AG04449 (cell line): ENCODE measurements at regions not wholly inside any gene's neighbourhood (a gene's known extent, or its start where the extent isn't known, plus 50 kb on each side); places are given as distances from the start of the nearest gene placed in this dataset.

Experiments used
- CTCF ChIA-PET: fragments of 350-600 bp; formaldehyde crosslinking; extraction: SDS; loops from one replicate; lab custom pipeline; 2021; ENCODE audit warnings: antibody characterized with exemption; lab: Yijun Ruan, JAX
- POLR2A ChIA-PET: fragments of 400-600, 350-600 bp; formaldehyde crosslinking; extraction: SDS; loops from one replicate; lab custom pipeline; 2020; ENCODE audit warnings: antibody characterized with exemption, inconsistent platforms; lab: Yijun Ruan, JAX
- DNase-seq: peaks from one replicate; pipeline ENCODE4 v3.0.0-alpha.2; 2010; ENCODE audit warnings: low read depth, low spot score
- H3K4me3 ChIP-seq: 2 replicates; pipeline ENCODE4 v1.5.1; 2011; ENCODE audit warnings: low read depth, mild to moderate bottlenecking, control low read depth, low read length
- TF ChIP-seq, protein P1 (sequence below): IDR thresholded peaks from one replicate; pipeline ENCODE4 v1.5.1; 2011; ENCODE audit warnings: mild to moderate bottlenecking, moderate library complexity, low read length, control low read depth, inconsistent platforms; ENCODE audit not compliant: insufficient read depth; ENCODE audit errors: missing control alignments

DNA sequence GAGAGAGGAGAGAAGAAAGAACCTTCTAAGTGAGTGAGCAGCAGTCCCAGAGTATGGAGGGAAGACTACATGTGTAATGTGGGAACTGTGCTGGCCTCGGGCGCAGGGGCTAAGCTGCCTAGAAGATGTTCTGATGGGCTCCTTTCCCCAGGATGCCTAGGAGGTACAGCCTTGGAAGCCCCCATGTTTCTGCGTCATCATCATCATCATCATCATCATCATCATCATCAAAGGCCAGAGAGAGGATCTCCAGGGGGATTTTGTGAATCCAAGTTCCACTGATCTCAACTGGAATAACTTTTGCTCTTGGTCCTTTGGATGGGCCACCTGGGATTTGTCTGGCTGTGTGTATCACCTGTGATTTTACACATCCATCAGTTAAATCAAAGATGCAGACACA lies 86.0 kb downstream of the BUB3 start:
- ChIA-PET CTCF (no interaction called here), POLR2A (no interaction called here)
- TF ChIP-seq, protein P1, sequence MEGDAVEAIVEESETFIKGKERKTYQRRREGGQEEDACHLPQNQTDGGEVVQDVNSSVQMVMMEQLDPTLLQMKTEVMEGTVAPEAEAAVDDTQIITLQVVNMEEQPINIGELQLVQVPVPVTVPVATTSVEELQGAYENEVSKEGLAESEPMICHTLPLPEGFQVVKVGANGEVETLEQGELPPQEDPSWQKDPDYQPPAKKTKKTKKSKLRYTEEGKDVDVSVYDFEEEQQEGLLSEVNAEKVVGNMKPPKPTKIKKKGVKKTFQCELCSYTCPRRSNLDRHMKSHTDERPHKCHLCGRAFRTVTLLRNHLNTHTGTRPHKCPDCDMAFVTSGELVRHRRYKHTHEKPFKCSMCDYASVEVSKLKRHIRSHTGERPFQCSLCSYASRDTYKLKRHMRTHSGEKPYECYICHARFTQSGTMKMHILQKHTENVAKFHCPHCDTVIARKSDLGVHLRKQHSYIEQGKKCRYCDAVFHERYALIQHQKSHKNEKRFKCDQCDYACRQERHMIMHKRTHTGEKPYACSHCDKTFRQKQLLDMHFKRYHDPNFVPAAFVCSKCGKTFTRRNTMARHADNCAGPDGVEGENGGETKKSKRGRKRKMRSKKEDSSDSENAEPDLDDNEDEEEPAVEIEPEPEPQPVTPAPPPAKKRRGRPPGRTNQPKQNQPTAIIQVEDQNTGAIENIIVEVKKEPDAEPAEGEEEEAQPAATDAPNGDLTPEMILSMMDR: no peak
- H3K4me3 ChIP-seq: no peak overlapping the region
- DNase-seq: no peak

DNA sequence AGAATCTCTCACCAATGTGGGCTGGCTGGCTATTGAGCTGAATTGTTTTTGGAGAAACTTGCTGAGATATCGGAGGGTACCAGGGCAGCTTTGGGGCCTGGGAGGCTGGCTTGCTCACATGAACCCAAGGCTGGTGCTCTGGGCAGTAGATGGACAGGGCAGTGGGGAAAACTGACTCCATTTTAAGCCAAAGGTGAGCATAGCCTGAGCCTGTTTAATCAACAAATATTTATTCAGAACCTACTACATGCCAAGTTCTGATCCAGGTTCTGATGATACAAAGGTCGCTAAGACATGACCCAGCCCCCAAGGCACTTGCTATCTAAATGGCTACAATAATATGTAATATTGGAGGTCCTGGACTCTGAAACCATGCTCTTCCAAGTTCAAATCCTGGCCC lies 86.6 kb downstream of the BUB3 start:
- DNase-seq: no peak
- TF ChIP-seq, protein P1: no peak
- ChIA-PET POLR2A (no interaction called here), CTCF (no interaction called here)
- no peak overlapping the region for H3K4me3 ChIP-seq

DNA sequence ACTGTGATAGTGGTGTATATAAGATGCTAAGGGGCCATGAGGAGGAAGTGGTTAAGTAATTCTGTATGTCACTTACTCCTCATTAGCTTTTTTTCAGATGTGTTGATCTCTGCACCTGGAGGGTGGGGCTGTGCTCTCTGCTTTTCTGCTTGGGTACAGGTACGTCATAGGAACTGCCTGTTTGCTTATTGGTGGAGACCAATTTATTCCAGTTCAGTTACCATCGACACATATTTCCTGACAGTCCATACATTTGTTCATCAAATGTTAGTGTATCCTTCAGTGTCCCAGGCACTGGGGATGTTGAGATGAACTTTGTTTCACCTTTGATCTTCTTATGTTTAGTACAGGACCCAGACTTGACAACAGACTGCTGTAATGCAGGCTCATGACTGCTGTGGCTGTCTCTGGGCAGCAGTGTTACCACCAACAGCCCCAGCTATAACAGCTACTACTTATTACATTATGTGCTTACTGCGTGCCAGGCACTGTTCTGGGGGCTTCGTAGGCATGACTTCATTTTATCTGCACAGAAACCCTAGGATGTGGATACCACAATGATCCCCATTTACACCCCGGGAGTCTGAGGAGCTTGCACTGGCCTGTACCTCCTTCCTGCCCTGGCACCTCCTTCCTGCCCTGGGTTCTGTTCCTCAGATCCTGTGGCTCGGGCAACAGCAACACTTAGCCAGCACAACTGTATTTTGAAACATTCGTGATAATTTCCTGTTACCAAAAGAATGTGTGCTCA lies 87.4 kb downstream of the BUB3 start:
- TF ChIP-seq, protein P1: no peak
- H3K4me3 ChIP-seq: no peak overlapping the region
- ChIA-PET POLR2A (no interaction called here), CTCF (no interaction called here)
- no peak for DNase-seq

DNA sequence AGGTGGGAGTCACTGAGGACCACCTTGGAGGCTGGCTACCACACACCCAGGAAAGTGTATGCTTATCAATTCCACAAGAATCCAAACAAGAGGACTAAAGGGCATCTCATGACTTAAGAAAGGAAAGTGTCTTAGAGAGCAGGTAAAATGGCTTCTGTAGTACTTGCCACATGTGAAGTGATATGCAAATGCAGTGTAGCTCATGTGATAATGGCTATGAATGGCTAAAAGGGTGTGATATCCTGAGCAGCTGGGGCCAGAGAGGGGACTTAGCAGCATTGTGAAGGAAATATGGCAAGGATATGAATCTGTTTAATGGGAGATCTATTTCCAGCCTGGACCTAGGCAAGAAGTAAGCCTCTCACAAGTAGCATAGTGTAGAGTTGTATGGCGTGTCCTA lies 90.5 kb downstream of the BUB3 start:
- POLR2A ChIA-PET: no interaction called here
- H3K4me3 ChIP-seq: no peak overlapping the region
- CTCF ChIA-PET: no interaction called here
- TF ChIP-seq, protein P1: no peak
- DNase-seq: no peak

DNA sequence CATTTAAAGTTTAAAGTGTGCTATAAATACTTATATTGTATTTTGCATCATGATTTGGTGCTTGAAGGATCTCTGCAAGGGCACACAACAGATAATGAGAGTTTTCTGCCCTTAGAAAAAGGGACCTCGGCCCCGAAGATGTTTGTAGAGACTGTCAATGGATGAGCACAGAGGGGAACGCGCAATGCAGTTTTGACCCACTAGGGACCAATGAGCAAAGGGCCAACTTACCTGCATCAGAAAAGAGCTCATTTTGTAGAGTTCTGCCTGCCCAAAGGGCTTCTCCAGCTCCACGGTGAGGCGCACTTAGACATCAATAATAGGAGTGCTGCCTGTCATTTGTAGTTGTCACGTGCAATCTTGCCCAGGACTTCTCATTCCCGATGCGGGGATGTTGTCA lies 91.1 kb downstream of the BUB3 start:
- TF ChIP-seq, protein P1: no peak
- no peak overlapping the region for H3K4me3 ChIP-seq
- no peak for DNase-seq
- ChIA-PET POLR2A (no interaction called here), CTCF (no interaction called here)

DNA sequence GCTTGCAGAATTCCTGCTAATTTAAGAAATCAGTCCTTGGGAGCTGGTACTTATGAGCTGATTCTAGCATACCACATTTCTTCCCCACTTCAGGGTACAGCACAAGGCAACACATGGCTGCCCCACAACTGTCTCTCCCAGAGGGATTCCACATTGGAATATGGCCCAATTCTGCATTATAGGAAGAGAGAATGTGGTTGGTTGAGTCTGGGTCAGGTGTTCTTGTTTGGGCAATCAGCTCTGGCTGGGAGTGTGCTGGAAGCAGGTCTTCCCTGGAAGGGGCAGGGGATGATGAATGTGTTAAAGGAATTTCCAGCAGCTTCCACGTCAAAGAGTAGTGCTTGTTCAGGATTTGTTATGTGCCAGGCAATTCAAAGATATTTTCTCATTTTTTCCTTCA lies 95.7 kb downstream of the BUB3 start:
- POLR2A ChIA-PET: no interaction called here
- TF ChIP-seq, protein P1: no peak
- CTCF ChIA-PET: no interaction called here

More for the DNA sequence above, 95.7 kb downstream of the BUB3 start:
- no peak overlapping the region for H3K4me3 ChIP-seq
- DNase-seq: no peak
